ENCODE measurements at regions not wholly inside any gene's neighbourhood (a gene's known extent, or its start where the extent isn't known, plus 50 kb on each side); places are given as distances from the start of the nearest gene placed in this dataset.

- TF ChIP-seq, protein P1, sequence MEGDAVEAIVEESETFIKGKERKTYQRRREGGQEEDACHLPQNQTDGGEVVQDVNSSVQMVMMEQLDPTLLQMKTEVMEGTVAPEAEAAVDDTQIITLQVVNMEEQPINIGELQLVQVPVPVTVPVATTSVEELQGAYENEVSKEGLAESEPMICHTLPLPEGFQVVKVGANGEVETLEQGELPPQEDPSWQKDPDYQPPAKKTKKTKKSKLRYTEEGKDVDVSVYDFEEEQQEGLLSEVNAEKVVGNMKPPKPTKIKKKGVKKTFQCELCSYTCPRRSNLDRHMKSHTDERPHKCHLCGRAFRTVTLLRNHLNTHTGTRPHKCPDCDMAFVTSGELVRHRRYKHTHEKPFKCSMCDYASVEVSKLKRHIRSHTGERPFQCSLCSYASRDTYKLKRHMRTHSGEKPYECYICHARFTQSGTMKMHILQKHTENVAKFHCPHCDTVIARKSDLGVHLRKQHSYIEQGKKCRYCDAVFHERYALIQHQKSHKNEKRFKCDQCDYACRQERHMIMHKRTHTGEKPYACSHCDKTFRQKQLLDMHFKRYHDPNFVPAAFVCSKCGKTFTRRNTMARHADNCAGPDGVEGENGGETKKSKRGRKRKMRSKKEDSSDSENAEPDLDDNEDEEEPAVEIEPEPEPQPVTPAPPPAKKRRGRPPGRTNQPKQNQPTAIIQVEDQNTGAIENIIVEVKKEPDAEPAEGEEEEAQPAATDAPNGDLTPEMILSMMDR (IDR thresholded peaks at IDR 0.05; ENCODE audit: insufficient read depth, low read length), result no peak
- TF ChIP-seq POLR2AphosphoS5 (IDR thresholded peaks at IDR 0.05; ENCODE audit: low read depth) (no peak), GABPA (IDR thresholded peaks at IDR 0.05; ENCODE audit: low read depth) (no peak)
These were observed 214.3 kb upstream of the MARCKS start for GRCh38 chr6:113642714-113643406.
